Psoas muscle (tissue), 7 donors: ENCODE measurements at regions not wholly inside any gene's neighbourhood (a gene's known extent, or its start where the extent isn't known, plus 50 kb on each side); places are given as distances from the start of the nearest gene placed in this dataset.

Source experiments
- ATAC-seq, 4 donors: fragments of 200-7000 bp; cut with Tn5 transposase; one replicate each; pipeline ENCODE4 v1.9.1; 2020; ENCODE audit warnings: moderate library complexity in 3 of 4, mild to moderate bottlenecking in 2 of 4
- DNase-seq, 2 donors: peaks; one replicate each; pipeline ENCODE4 v3.0.0-alpha.2; 2020
- H3K27ac ChIP-seq: fragments of 200-600 bp; one replicate; pipeline ENCODE4 v1.8.0; 2022
- H3K27me3 ChIP-seq, 3 donors: fragments of 200-600 bp in 1 of 3; one replicate each; pipeline versions ENCODE4 v1.6.1 to v1.8.0; 2013 to 2022; ENCODE audit warnings: low read length in 2 of 3, mild to moderate bottlenecking in 2 of 3, moderate library complexity in 1 of 3; ENCODE audit not compliant: insufficient read depth in 3 of 3
- H3K36me3 ChIP-seq, 2 donors: fragments of 200-600 bp in 1 of 2; one replicate each; pipeline versions ENCODE4 v1.6.1 to v1.8.0; 2013 to 2022; ENCODE audit warnings: low read depth in 1 of 2, mild to moderate bottlenecking in 1 of 2, moderate library complexity in 1 of 2; ENCODE audit not compliant: insufficient read depth in 1 of 2
- H3K4me1 ChIP-seq: fragments of 200-600 bp; one replicate; pipeline ENCODE4 v1.8.0; 2022
- H3K4me3 ChIP-seq: fragments of 200-600 bp; one replicate; pipeline ENCODE4 v1.8.0; 2022; ENCODE audit warnings: mild to moderate bottlenecking
- H3K9me3 ChIP-seq: fragments of 200-600 bp; one replicate; pipeline ENCODE4 v1.8.0; 2022
- WGBS, 3 donors: extraction: QIAGEN DNeasy Blood & Tissue Kit; methylation state at CpG; one replicate each; pipeline versions ENCODE4 v1.1.6 to v1.1.7; 2013; 5-methylcytosine and 5-hydroxymethylcytosine counted together
- intact Hi-C, 2 donors: fragments of 100-400 bp; cut with DNase I; formaldehyde crosslinking; loops; one replicate each; pipeline versions ENCODE4 v1.11.0 to v1.14.2; 2022
- TF ChIP-seq, protein P1 (sequence below): fragments of 200-600 bp; IDR thresholded peaks from one replicate; pipeline ENCODE4 v1.8.0; 2022; ENCODE audit warnings: antibody characterized with exemption
- donor health status: healthy with polysubstance abuse.
- donor health status: DM: no; HTN: no; CAD: no; lungs with moderate emphysema.
- donor health status: Bipolar disorder and iron deficiency.
- donor health status: healthy.
- donor health status: DM: yes; HTN: yes; CAD: no.
- donor health status: DM: no; HTN: no; CAD: no.
- donor health status: DM: yes; HTN: yes; CAD: no.

GRCh38 chr16:63365649-63366304, 1329.5 kb upstream of the CDH8 start:
- Histone ChIP-seq H3K4me1 (no peaks in the 10 kb centered on the region), H3K4me3 (no peak overlapping the region), H3K9me3 (no peaks in the 10 kb centered on the region), H3K36me3 (no peaks in the 10 kb centered on the region), H3K27me3 (no peaks in the 10 kb centered on the region), H3K27ac (no peak overlapping the region)
- DNase-seq (no peak), ATAC-seq (no peak)
- WGBS, 3 donors, result 52 to 61% (median 53%) methylated on average over 4 of the region's 4 CpGs
- TF ChIP-seq, protein P1, sequence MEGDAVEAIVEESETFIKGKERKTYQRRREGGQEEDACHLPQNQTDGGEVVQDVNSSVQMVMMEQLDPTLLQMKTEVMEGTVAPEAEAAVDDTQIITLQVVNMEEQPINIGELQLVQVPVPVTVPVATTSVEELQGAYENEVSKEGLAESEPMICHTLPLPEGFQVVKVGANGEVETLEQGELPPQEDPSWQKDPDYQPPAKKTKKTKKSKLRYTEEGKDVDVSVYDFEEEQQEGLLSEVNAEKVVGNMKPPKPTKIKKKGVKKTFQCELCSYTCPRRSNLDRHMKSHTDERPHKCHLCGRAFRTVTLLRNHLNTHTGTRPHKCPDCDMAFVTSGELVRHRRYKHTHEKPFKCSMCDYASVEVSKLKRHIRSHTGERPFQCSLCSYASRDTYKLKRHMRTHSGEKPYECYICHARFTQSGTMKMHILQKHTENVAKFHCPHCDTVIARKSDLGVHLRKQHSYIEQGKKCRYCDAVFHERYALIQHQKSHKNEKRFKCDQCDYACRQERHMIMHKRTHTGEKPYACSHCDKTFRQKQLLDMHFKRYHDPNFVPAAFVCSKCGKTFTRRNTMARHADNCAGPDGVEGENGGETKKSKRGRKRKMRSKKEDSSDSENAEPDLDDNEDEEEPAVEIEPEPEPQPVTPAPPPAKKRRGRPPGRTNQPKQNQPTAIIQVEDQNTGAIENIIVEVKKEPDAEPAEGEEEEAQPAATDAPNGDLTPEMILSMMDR, result no peak
- intact Hi-C loops, result loop anchor here in 1 of 2 donors (10.0 kb wide), 2 partner anchors 689 to 1749 kb away; no protein-coding TSS in a partner anchor

DNA sequence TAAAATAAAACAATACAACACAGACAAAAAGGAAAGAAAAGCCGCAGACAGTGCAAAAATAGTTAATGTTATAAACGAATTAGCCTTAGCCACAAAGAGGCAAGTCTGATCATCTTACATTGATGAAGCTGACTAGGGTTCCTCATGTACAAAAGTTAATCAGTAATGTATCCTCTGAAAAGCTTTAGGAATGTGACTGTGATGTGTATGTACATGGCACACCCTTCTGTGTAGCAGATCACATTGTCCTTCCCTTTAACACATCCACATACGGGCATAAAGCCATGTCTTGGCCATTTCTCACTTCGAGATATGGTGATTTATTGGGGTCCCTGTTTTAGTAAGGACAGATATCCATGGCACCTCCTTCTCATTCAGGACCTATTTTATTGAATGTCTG, 1327.5 kb upstream of the CDH8 start:
- 70 to 79% (median 72%) methylated on average over 4 of the region's 4 CpGs for WGBS, 3 donors
- no peaks in the 10 kb centered on the region for H3K9me3 ChIP-seq
- TF ChIP-seq, protein P1, result no peak
- ATAC-seq (no peak), DNase-seq (no peak)
- no peak overlapping the region for H3K27ac ChIP-seq
- H3K36me3 ChIP-seq, result no peaks in the 10 kb centered on the region
- no peaks in the 10 kb centered on the region for H3K4me1 ChIP-seq
- no peaks in the 10 kb centered on the region for H3K27me3 ChIP-seq
- H3K4me3 ChIP-seq, result no peak overlapping the region
- intact Hi-C loops, result loop anchor here in 1 of 2 donors (10.0 kb wide), 2 partner anchors 691 to 1751 kb away; no protein-coding TSS in a partner anchor

DNA sequence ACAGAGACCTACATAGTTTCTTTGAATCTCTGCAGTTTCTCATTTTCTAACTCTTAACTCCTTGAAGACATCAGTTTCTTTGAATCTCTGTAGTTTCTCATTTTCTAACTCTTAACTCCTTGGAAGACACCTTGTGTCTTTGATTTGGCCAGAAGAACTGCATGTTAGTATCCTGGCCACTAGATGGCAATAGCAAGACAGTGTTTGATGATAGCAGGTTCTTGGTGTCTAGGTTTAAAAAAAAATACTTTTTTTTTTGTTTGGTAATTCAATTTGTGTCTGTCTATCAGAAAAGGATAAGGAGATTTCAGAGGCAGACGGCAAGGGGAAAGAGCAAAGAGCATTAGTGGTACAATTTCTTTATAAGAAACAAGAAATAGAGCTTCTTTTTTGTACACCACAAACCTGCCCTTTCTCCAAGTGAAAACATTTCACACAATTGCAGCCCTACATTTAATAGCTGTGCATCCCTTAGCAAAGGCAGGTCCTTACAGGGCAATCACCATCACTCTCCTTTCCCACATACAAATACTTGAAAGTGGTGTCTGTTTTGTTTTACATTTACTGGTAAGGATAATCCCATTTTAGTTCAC, 1324.9 kb upstream of the CDH8 start:
- no peaks in the 10 kb centered on the region for H3K9me3 ChIP-seq
- H3K27ac ChIP-seq, result no peak overlapping the region
- no peaks in the 10 kb centered on the region for H3K36me3 ChIP-seq
- DNase-seq (no peak), ATAC-seq (no peak)
- H3K27me3 ChIP-seq, result no peaks in the 10 kb centered on the region
- H3K4me1 ChIP-seq, result no peaks in the 10 kb centered on the region
- intact Hi-C loops, result loop anchor here in 1 of 2 donors (10.0 kb wide), 2 partner anchors 694 to 1754 kb away; no protein-coding TSS in a partner anchor
- 0 to 3% (median 2%) methylated on average over 1 of the region's 1 CpG for WGBS, 3 donors
- TF ChIP-seq, protein P1, result peak; percentile 70
- H3K4me3 ChIP-seq, result no peak overlapping the region

DNA sequence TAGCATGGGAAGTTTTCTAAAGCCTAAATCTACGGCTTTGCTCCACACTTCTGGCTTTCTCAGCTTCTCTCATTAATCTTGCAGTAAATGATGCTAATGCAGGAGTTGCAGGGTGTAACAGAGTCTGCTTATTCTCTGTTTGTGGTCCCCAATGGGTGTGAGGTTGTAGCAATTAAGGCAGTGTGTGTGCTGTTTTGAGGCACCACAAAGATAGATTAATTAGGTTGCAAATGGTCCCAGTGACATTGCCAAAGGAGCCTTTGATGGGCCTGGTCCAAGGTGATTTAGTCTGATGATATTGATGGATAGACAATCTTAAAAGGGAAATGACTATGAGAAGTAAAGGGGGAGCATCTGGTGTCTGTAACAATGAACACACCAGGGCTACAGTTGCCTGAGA, 1313.7 kb upstream of the CDH8 start:
- no peak for ATAC-seq
- intact Hi-C loops, result no loop called here
- Histone ChIP-seq H3K4me3 (no peak overlapping the region), H3K4me1 (no peaks in the 10 kb centered on the region), H3K27ac (no peak overlapping the region), H3K27me3 (no peaks in the 10 kb centered on the region), H3K36me3 (no peaks in the 10 kb centered on the region), H3K9me3 (no peaks in the 10 kb centered on the region)
- TF ChIP-seq, protein P1, result no peak
- 62 to 73% (median 71%) methylated on average over 1 of the region's 1 CpG for WGBS, 3 donors
- no peak for DNase-seq
